T-helper 17 cell (primary cell): ENCODE measurements at regions not wholly inside any gene's neighbourhood (a gene's known extent, or its start where the extent isn't known, plus 50 kb on each side); places are given as distances from the start of the nearest gene placed in this dataset.
"Not testable (repeated sequence)": the region's sequence is repeated elsewhere in the genome, so short reads cannot be mapped to it uniquely, and the experiment has no call there.

Experiments used
- ATAC-seq: fragments of 150-1000 bp; cut with Tn5 transposase; 2 replicates; pipeline ENCODE4 v1.10.0; 2021; ENCODE audit warnings: mild to moderate bottlenecking, moderate library complexity
- DNase-seq, 3 donors: peaks; one replicate each; pipeline versions ENCODE4 v3.0.0 to v3.0.0-alpha.2; 2020 to 2021
- H3K9me3 ChIP-seq: one replicate; pipeline ENCODE4 v1.7.0; 2013; ENCODE audit warnings: low read length, mild to moderate bottlenecking; ENCODE audit not compliant: control insufficient read depth, poor library complexity, severe bottlenecking
- H3K27ac Mint-ChIP-seq: one replicate; pipeline ENCODE4 v1.8.0; 2022; ENCODE audit warnings: mild to moderate bottlenecking, moderate library complexity, mixed read lengths
- H3K27me3 Mint-ChIP-seq: one replicate; pipeline ENCODE4 v1.8.0; 2022; ENCODE audit warnings: mixed read lengths
- H3K36me3 Mint-ChIP-seq: one replicate; pipeline ENCODE4 v1.8.0; 2022; ENCODE audit warnings: low read depth, mixed read lengths
- H3K4me1 Mint-ChIP-seq: one replicate; pipeline ENCODE4 v1.8.0; 2022; ENCODE audit warnings: mild to moderate bottlenecking, mixed read lengths
- H3K4me3 Mint-ChIP-seq: one replicate; pipeline ENCODE4 v1.8.0; 2022; ENCODE audit warnings: mild to moderate bottlenecking, moderate library complexity, mixed read lengths

- no peaks in the 10 kb centered on the region for H3K27me3 Mint-ChIP-seq
- ATAC-seq = no peak
Observed at GRCh38 chr1:191495040-191495439, 663.2 kb upstream of the RGS18 start.

GRCh38 chr1:191498318-191498717 lies 659.9 kb upstream of the RGS18 start:
- H3K27me3 Mint-ChIP-seq = no peaks in the 10 kb centered on the region
- ATAC-seq (no peak), DNase-seq (no peak)
- H3K36me3 Mint-ChIP-seq = no peaks in the 10 kb centered on the region
- no peaks in the 10 kb centered on the region for H3K9me3 ChIP-seq
- no peak overlapping the region for H3K4me3 Mint-ChIP-seq
- H3K4me1 Mint-ChIP-seq = no peaks in the 10 kb centered on the region
- H3K27ac Mint-ChIP-seq = no peak overlapping the region

More at GRCh38 chr1:191495040-191495439, 663.2 kb upstream of the RGS18 start:
- H3K27ac Mint-ChIP-seq = no peak overlapping the region
- no peaks in the 10 kb centered on the region for H3K4me1 Mint-ChIP-seq
- DNase-seq = no peak
- H3K4me3 Mint-ChIP-seq = no peak overlapping the region
- no peaks in the 10 kb centered on the region for H3K9me3 ChIP-seq
- no peaks in the 10 kb centered on the region for H3K36me3 Mint-ChIP-seq

GRCh38 chr1:191498825-191499224 lies 659.4 kb upstream of the RGS18 start:
- Mint-ChIP-seq H3K36me3 (no peaks in the 10 kb centered on the region), H3K27ac (no peak overlapping the region), H3K4me3 (no peak overlapping the region), H3K4me1 (no peaks in the 10 kb centered on the region), H3K27me3 (no peaks in the 10 kb centered on the region)
- ATAC-seq (no peak), DNase-seq (no peak)
- no peaks in the 10 kb centered on the region for H3K9me3 ChIP-seq

GRCh38 chr1:191504999-191505398 lies 653.3 kb upstream of the RGS18 start:
- no peak for DNase-seq
- H3K27me3 Mint-ChIP-seq = no peaks in the 10 kb centered on the region
- H3K9me3 ChIP-seq = no peaks in the 10 kb centered on the region
- H3K4me1 Mint-ChIP-seq = no peaks in the 10 kb centered on the region
- no peak for ATAC-seq
- no peak overlapping the region for H3K27ac Mint-ChIP-seq
- no peaks in the 10 kb centered on the region for H3K36me3 Mint-ChIP-seq
- no peak overlapping the region for H3K4me3 Mint-ChIP-seq

GRCh38 chr1:191508239-191508638 lies 650.0 kb upstream of the RGS18 start:
- no peaks in the 10 kb centered on the region for H3K4me1 Mint-ChIP-seq
- H3K4me3 Mint-ChIP-seq = no peak overlapping the region
- no peak for ATAC-seq
- no peaks in the 10 kb centered on the region for H3K27me3 Mint-ChIP-seq
- no peaks in the 10 kb centered on the region for H3K9me3 ChIP-seq
- no peaks in the 10 kb centered on the region for H3K36me3 Mint-ChIP-seq
- DNase-seq = no peak
- no peak overlapping the region for H3K27ac Mint-ChIP-seq

- not testable (repeated sequence) for H3K27me3 Mint-ChIP-seq, DNase-seq, H3K36me3 Mint-ChIP-seq, H3K4me1 Mint-ChIP-seq, H3K27ac Mint-ChIP-seq, ATAC-seq, H3K9me3 ChIP-seq, H3K4me3 Mint-ChIP-seq
Observed at GRCh38 chr1:191511480-191511879, 646.8 kb upstream of the RGS18 start.

GRCh38 chr1:191517826-191518225 lies 640.4 kb upstream of the RGS18 start:
- Mint-ChIP-seq H3K4me1 (no peaks in the 10 kb centered on the region), H3K27me3 (no peaks in the 10 kb centered on the region), H3K4me3 (no peak overlapping the region)

GRCh38 chr1:191519519-191519918 lies 638.7 kb upstream of the RGS18 start:
- no peaks in the 10 kb centered on the region for H3K36me3 Mint-ChIP-seq

More at GRCh38 chr1:191517826-191518225, 640.4 kb upstream of the RGS18 start:
- no peak for ATAC-seq
- H3K9me3 ChIP-seq = no peaks in the 10 kb centered on the region
- DNase-seq = no peak
- H3K36me3 Mint-ChIP-seq = no peaks in the 10 kb centered on the region
- no peak overlapping the region for H3K27ac Mint-ChIP-seq

GRCh38 chr1:191520345-191520744 lies 637.9 kb upstream of the RGS18 start:
- DNase-seq (no peak), ATAC-seq (no peak)
- Mint-ChIP-seq H3K4me1 (no peaks in the 10 kb centered on the region), H3K36me3 (no peaks in the 10 kb centered on the region), H3K4me3 (no peak overlapping the region), H3K27ac (no peak overlapping the region), H3K27me3 (no peaks in the 10 kb centered on the region)
- H3K9me3 ChIP-seq = no peaks in the 10 kb centered on the region

More at GRCh38 chr1:191519519-191519918, 638.7 kb upstream of the RGS18 start:
- Mint-ChIP-seq H3K4me1 (no peaks in the 10 kb centered on the region), H3K27me3 (no peaks in the 10 kb centered on the region), H3K4me3 (no peak overlapping the region), H3K27ac (no peak overlapping the region)
- no peak for ATAC-seq
- no peak for DNase-seq
- H3K9me3 ChIP-seq = no peaks in the 10 kb centered on the region

GRCh38 chr1:191525944-191526343 lies 632.3 kb upstream of the RGS18 start:
- not testable (repeated sequence) for H3K27me3 Mint-ChIP-seq, H3K27ac Mint-ChIP-seq, DNase-seq, ATAC-seq, H3K9me3 ChIP-seq, H3K4me1 Mint-ChIP-seq, H3K4me3 Mint-ChIP-seq, H3K36me3 Mint-ChIP-seq

GRCh38 chr1:191528275-191528674 lies 630.0 kb upstream of the RGS18 start:
- Mint-ChIP-seq H3K4me1 (no peaks in the 10 kb centered on the region), H3K4me3 (no peak overlapping the region), H3K27ac (no peak overlapping the region), H3K36me3 (no peaks in the 10 kb centered on the region), H3K27me3 (no peaks in the 10 kb centered on the region)
- no peak for DNase-seq
- no peaks in the 10 kb centered on the region for H3K9me3 ChIP-seq
- no peak for ATAC-seq

GRCh38 chr1:191530928-191531327 lies 627.3 kb upstream of the RGS18 start:
- H3K27me3 Mint-ChIP-seq = no peaks in the 10 kb centered on the region
- H3K9me3 ChIP-seq = no peaks in the 10 kb centered on the region
- no peaks in the 10 kb centered on the region for H3K36me3 Mint-ChIP-seq
- no peak overlapping the region for H3K4me3 Mint-ChIP-seq
- no peak overlapping the region for H3K27ac Mint-ChIP-seq
- H3K4me1 Mint-ChIP-seq = no peaks in the 10 kb centered on the region
- DNase-seq = no peak
- no peak for ATAC-seq

GRCh38 chr1:191533254-191533653 lies 625.0 kb upstream of the RGS18 start:
- no peaks in the 10 kb centered on the region for H3K36me3 Mint-ChIP-seq
- no peak overlapping the region for H3K4me3 Mint-ChIP-seq
- no peak overlapping the region for H3K27ac Mint-ChIP-seq
- H3K4me1 Mint-ChIP-seq = no peaks in the 10 kb centered on the region
- no peaks in the 10 kb centered on the region for H3K27me3 Mint-ChIP-seq
- no peak for DNase-seq
- H3K9me3 ChIP-seq = no peaks in the 10 kb centered on the region
- ATAC-seq = no peak

GRCh38 chr1:191536791-191537429 lies 621.4 kb upstream of the RGS18 start:
- no peaks in the 10 kb centered on the region for H3K9me3 ChIP-seq
- Mint-ChIP-seq H3K4me1 (no peaks in the 10 kb centered on the region), H3K36me3 (no peaks in the 10 kb centered on the region), H3K27me3 (no peaks in the 10 kb centered on the region), H3K27ac (no peak overlapping the region), H3K4me3 (no peak overlapping the region)
- no peak for ATAC-seq
- DNase-seq = no peak
